ENCODE measurements at regions not wholly inside any gene's neighbourhood (a gene's known extent, or its start where the extent isn't known, plus 50 kb on each side); places are given as distances from the start of the nearest gene placed in this dataset.

- POLR2A ChIA-PET: no interaction called here
Measured at GRCh38 chr1:222040121-222040805, 298.4 kb upstream of the DUSP10 start.

More at GRCh38 chr1:222040121-222040805, 298.4 kb upstream of the DUSP10 start:
- no peak for TF ChIP-seq PREB (CRISPR knock-in tag; IDR thresholded peaks at IDR 0.05; ENCODE audit: borderline replicate concordance)
- TF ChIP-seq ZMAT4 (CRISPR knock-in tag; IDR thresholded peaks at IDR 0.05): no peak
- TF ChIP-seq USF1 (CRISPR knock-in tag; IDR thresholded peaks at IDR 0.05): no peak
- TF ChIP-seq ATF3 (CRISPR knock-in tag; conservative IDR thresholded peaks at IDR 0.05): no peak
- TF ChIP-seq ARID4B (CRISPR knock-in tag; IDR thresholded peaks at IDR 0.05; ENCODE audit: borderline replicate concordance): no peak
- TF ChIP-seq GABPB1 (CRISPR knock-in tag; IDR thresholded peaks at IDR 0.05): no peak
- no peak for TF ChIP-seq IRF2 (CRISPR knock-in tag; IDR thresholded peaks at IDR 0.05; ENCODE audit: borderline replicate concordance, low read depth)
- no peak for TF ChIP-seq ZNF512 (CRISPR knock-in tag; IDR thresholded peaks at IDR 0.05; ENCODE audit: borderline replicate concordance)
- TF ChIP-seq HMGA2 (CRISPR knock-in tag; IDR thresholded peaks at IDR 0.05): no peak
- TF ChIP-seq MXD4 (CRISPR knock-in tag; IDR thresholded peaks at IDR 0.05; ENCODE audit: borderline replicate concordance): no peak
- no peak for TF ChIP-seq USF2 (CRISPR knock-in tag; IDR thresholded peaks at IDR 0.05)
- TF ChIP-seq ZNF263 (CRISPR knock-in tag; IDR thresholded peaks at IDR 0.05; ENCODE audit: low read depth): no peak
- TF ChIP-seq RORB (CRISPR knock-in tag; IDR thresholded peaks at IDR 0.05): no peak
- no peak for TF ChIP-seq ATF6 (CRISPR knock-in tag; IDR thresholded peaks at IDR 0.05)
- no peak for TF ChIP-seq ZNF138 (CRISPR knock-in tag; conservative IDR thresholded peaks at IDR 0.05)
- TF ChIP-seq CREB1 (CRISPR knock-in tag; IDR thresholded peaks at IDR 0.05): no peak
- Mint-ChIP-seq H3K27ac (no peak overlapping the region), H3K4me3 (no peak overlapping the region), H3K36me3 (no peaks in the 10 kb centered on the region), H3K27me3 (ENCODE audit: low read depth) (no peaks in the 10 kb centered on the region), H3K4me1 (no peaks in the 10 kb centered on the region), H3K9me3 (peaks cover 7% of the 10 kb centered on the region)
- no peak for DNase-seq (ENCODE audit: low spot score)
- CTCF ChIA-PET: interaction anchor here (1.6 kb wide), 1 partner anchor 84 kb away, joined by 3 read pairs; no protein-coding TSS in a partner anchor
- no peak for ATAC-seq

Measured in WTC11 (cell line).